Colonic mucosa (tissue), 4 donors: ENCODE measurements at regions not wholly inside any gene's neighbourhood (a gene's known extent, or its start where the extent isn't known, plus 50 kb on each side); places are given as distances from the start of the nearest gene placed in this dataset.
"Not testable (repeated sequence)": the region's sequence is repeated elsewhere in the genome, so short reads cannot be mapped to it uniquely, and the experiment has no call there.

Experiments used
- DNase-seq: peaks from one replicate; pipeline ENCODE4 v3.0.0-alpha.2; 2020
- H3K27ac ChIP-seq: fragments of 200-600 bp; one replicate; pipeline ENCODE4 v1.8.0; 2021
- H3K27me3 ChIP-seq: fragments of 200-600 bp; one replicate; pipeline ENCODE4 v1.8.0; 2021
- H3K36me3 ChIP-seq: fragments of 200-600 bp; one replicate; pipeline ENCODE4 v1.8.0; 2021
- H3K4me1 ChIP-seq: fragments of 200-600 bp; one replicate; pipeline ENCODE4 v1.8.0; 2021; ENCODE audit warnings: mild to moderate bottlenecking
- H3K4me3 ChIP-seq: fragments of 200-600 bp; one replicate; pipeline ENCODE4 v1.8.0; 2021
- H3K9ac ChIP-seq, 2 donors: one replicate each; pipeline ENCODE4 v1.7.0; 2013; ENCODE audit warnings: control low read depth in 2 of 2, low read depth in 2 of 2, low read length in 2 of 2
- H3K9me3 ChIP-seq: fragments of 200-600 bp; one replicate; pipeline ENCODE4 v1.8.0; 2021
- intact Hi-C: fragments of 100-400 bp; cut with DNase I; formaldehyde crosslinking; loops from one replicate; pipeline ENCODE4 v1.14.1; 2022
- TF ChIP-seq, protein P1 (sequence below): fragments of 200-600 bp; IDR thresholded peaks from one replicate; pipeline ENCODE4 v1.8.0; 2022; ENCODE audit warnings: antibody characterized with exemption, mild to moderate bottlenecking
- donor health status: healthy.
- donor health status: DM: no; HTN: no; CAD: no.
- donor health status: DM: no; HTN: no; CAD: no.

DNA sequence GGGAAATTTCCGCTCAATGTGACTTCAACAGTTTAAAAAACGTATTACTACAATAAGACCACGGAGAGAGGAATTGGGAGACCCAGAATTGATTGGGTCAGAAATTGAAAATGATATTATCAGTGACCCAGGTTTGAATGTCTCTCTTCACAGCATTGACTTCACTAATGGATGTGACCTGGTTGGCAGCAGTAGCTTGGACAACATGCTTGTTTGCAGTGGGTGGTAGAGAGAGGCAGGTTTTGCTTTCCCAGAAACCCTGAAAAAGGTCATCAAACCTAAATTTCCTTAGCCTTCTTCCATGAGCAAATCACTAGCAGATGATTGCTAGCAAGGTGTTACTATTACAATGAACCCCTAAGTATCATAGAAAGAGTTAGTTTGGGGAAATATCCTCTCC is 89.7 kb upstream of the ANTXRL start:
- intact Hi-C loops: no loop called here
- no peaks in the 10 kb centered on the region for H3K4me1 ChIP-seq
- H3K36me3 ChIP-seq: no peaks in the 10 kb centered on the region
- no peak overlapping the region for H3K9ac ChIP-seq
- no peaks in the 10 kb centered on the region for H3K27me3 ChIP-seq
- TF ChIP-seq, protein P1, sequence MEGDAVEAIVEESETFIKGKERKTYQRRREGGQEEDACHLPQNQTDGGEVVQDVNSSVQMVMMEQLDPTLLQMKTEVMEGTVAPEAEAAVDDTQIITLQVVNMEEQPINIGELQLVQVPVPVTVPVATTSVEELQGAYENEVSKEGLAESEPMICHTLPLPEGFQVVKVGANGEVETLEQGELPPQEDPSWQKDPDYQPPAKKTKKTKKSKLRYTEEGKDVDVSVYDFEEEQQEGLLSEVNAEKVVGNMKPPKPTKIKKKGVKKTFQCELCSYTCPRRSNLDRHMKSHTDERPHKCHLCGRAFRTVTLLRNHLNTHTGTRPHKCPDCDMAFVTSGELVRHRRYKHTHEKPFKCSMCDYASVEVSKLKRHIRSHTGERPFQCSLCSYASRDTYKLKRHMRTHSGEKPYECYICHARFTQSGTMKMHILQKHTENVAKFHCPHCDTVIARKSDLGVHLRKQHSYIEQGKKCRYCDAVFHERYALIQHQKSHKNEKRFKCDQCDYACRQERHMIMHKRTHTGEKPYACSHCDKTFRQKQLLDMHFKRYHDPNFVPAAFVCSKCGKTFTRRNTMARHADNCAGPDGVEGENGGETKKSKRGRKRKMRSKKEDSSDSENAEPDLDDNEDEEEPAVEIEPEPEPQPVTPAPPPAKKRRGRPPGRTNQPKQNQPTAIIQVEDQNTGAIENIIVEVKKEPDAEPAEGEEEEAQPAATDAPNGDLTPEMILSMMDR: no peak
- DNase-seq: no peak
- no peak overlapping the region for H3K4me3 ChIP-seq
- H3K27ac ChIP-seq: no peak overlapping the region
- H3K9me3 ChIP-seq: no peaks in the 10 kb centered on the region

- no peak overlapping the region for H3K4me3 ChIP-seq
- TF ChIP-seq, protein P1: no peak
- no peak overlapping the region for H3K27ac ChIP-seq
- H3K36me3 ChIP-seq: no peaks in the 10 kb centered on the region
- no peak for DNase-seq
- no peak overlapping the region for H3K9ac ChIP-seq
- intact Hi-C loops: no loop called here
- H3K9me3 ChIP-seq: no peaks in the 10 kb centered on the region
- no peaks in the 10 kb centered on the region for H3K4me1 ChIP-seq
- no peaks in the 10 kb centered on the region for H3K27me3 ChIP-seq
Measured at GRCh38 chr10:46198516-46198915, 88.3 kb upstream of the ANTXRL start.

DNA sequence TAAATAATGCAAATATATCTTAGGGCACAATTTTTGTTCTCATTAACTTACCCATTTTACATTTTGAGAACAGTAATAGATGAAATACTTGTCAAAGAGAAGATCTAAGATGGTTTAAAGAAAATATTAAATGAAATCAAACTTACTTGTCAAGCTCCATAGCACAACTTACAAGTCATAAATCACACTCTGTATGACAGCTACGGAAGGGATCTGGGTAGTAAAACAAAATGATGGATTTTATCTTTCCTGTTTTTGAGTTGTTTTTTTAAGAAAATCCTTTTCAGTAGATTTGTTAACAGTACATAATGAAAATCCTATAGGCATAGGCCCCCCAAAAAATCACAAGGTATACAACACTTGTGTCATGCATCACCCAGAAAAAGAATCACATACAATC is 84.4 kb upstream of the ANTXRL start:
- DNase-seq, intact Hi-C loops, H3K9me3 ChIP-seq, H3K9ac ChIP-seq, H3K27ac ChIP-seq, H3K4me1 ChIP-seq, H3K4me3 ChIP-seq, H3K36me3 ChIP-seq, H3K27me3 ChIP-seq: not testable (repeated sequence)

DNA sequence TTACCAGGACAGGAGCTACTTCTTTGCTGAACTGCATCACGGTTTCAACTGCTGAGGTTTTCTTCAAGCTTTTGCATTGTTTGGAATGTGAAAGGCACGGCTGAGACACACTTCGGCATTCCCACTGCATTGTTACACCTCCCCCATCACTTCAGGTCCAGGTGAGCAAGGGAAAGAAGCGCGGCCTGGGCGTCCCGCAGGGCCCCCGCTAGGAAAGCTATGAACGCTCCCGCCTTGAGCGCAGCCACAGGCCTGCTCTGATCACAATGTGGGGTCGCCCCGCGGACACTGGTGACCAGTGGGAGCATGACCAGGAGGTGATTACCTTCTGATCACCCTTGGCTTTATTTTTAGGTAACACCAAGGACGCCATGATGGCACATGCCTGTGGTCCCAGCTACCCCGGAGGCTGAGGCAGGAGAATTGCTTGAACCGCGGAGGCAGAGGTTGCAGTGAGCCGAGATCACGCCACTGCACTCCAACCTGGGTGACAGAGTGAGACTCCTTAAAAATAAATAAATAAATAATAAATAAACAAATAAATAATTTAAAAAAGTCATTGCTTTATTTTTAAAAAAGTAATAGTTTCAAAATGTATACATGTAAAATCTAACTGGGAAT is 82.2 kb upstream of the ANTXRL start:
- not testable (repeated sequence) for DNase-seq

DNA sequence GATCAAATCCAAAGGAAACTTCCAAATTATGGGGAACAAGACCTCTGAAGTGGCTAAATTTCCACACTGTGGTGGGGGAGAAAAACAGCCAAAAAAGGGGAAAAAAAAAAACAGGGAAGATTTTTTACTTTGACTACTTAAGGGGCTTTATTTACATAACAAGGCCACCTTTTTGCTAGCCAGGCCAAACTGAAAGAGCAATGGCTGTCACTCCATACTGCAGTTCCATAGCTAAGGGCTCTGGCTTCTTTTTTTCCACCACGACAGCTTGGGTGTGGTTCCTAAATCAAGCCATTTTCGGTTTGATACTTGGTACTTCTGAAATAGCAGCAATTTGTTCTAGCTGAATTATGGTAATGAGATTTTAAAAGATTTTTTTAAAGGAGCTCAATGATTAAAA is 76.4 kb upstream of the ANTXRL start:
- DNase-seq, H3K27ac ChIP-seq, intact Hi-C loops, H3K9ac ChIP-seq, H3K4me3 ChIP-seq, H3K27me3 ChIP-seq, H3K9me3 ChIP-seq, H3K36me3 ChIP-seq, H3K4me1 ChIP-seq: not testable (repeated sequence)

More for the DNA sequence above, 82.2 kb upstream of the ANTXRL start:
- H3K9ac ChIP-seq, H3K36me3 ChIP-seq, H3K4me1 ChIP-seq, H3K27me3 ChIP-seq, H3K9me3 ChIP-seq, intact Hi-C loops, H3K27ac ChIP-seq, H3K4me3 ChIP-seq: not testable (repeated sequence)

GRCh38 chr10:46215426-46215825 is 71.4 kb upstream of the ANTXRL start:
- Histone ChIP-seq H3K9me3 (no peaks in the 10 kb centered on the region), H3K4me3 (no peak overlapping the region), H3K4me1 (no peaks in the 10 kb centered on the region), H3K36me3 (no peaks in the 10 kb centered on the region), H3K27ac (no peak overlapping the region), H3K9ac (no peak overlapping the region), H3K27me3 (no peaks in the 10 kb centered on the region)
- intact Hi-C loops: no loop called here
- TF ChIP-seq, protein P1: no peak
- DNase-seq: peak; percentile 14

DNA sequence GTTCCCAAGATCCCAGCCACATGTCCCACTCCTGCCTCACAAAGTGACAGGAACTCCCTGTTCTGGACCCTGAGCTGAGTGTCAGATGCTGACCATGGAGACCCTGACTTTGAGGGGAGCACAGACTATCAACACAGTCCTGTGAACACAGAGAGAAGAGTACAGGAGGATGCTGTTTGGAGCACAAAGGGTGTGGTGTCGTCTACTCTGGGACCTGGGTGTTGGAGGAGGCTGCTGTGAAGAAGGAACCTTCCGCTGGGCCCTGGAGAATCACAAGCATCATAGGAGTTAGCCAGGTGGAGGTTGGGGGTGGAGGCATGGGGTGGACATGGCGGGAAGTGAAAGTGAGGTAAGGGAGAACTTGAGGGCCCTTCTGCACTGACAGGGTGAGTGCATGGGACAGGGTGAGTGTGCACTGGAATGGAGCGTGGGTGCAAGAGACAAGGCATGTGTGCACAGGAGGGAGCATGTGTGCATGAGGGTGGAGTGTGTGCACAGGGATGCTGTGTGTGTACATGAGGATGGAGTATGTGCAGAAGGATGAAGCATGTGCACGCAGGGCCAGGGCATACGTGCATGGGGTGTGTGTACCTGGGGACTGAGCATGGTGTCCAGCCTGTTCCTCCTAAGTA is 70.7 kb upstream of the ANTXRL start:
- Histone ChIP-seq H3K4me3 (no peak overlapping the region), H3K36me3 (no peaks in the 10 kb centered on the region), H3K9ac (no peak overlapping the region), H3K27me3 (no peaks in the 10 kb centered on the region), H3K4me1 (no peaks in the 10 kb centered on the region), H3K9me3 (no peaks in the 10 kb centered on the region), H3K27ac (no peak overlapping the region)
- intact Hi-C loops: no loop called here
- DNase-seq: peak; percentile 9
- TF ChIP-seq, protein P1: no peak
